ENCODE measurements at regions not wholly inside any gene's neighbourhood (a gene's known extent, or its start where the extent isn't known, plus 50 kb on each side); places are given as distances from the start of the nearest gene placed in this dataset.
A peak's percentile ranks its signal among the peaks of the same experiment; 100 is the strongest.

GRCh38 chr2:19041434-19042041, 316.9 kb downstream of the OSR1 start:
- DNase-seq (no peak), ATAC-seq (no peak)
- no peaks in the 10 kb centered on the region for H3K4me1 ChIP-seq (ENCODE audit: low read depth)
- no peaks in the 10 kb centered on the region for H3K9me3 ChIP-seq
- H3K4me3 ChIP-seq, result no peak overlapping the region
- H3K36me3 ChIP-seq (ENCODE audit: low read depth), result no peaks in the 10 kb centered on the region
- intact Hi-C loops (cut with DNase I, micrococcal nuclease), result no loop called here
- TF ChIP-seq CTCF (IDR thresholded peaks at IDR 0.05), result no peak

GRCh38 chr2:19038071-19039015, 320.1 kb downstream of the OSR1 start:
- no peak for ATAC-seq

GRCh38 chr2:19036091-19036490, 322.3 kb downstream of the OSR1 start:
- Histone ChIP-seq H3K4me3 (no peak overlapping the region), H3K36me3 (ENCODE audit: low read depth) (no peaks in the 10 kb centered on the region), H3K4me1 (ENCODE audit: low read depth) (no peaks in the 10 kb centered on the region), H3K9me3 (no peaks in the 10 kb centered on the region)
- ATAC-seq (no peak), DNase-seq (no peak)
- intact Hi-C loops (cut with DNase I, micrococcal nuclease), result no loop called here
- TF ChIP-seq CTCF (IDR thresholded peaks at IDR 0.05), result no peak

More at GRCh38 chr2:19038071-19039015, 320.1 kb downstream of the OSR1 start:
- intact Hi-C loops (cut with DNase I, micrococcal nuclease), result no loop called here
- DNase-seq, result no peak
- no peaks in the 10 kb centered on the region for H3K9me3 ChIP-seq
- no peaks in the 10 kb centered on the region for H3K4me1 ChIP-seq (ENCODE audit: low read depth)
- no peak overlapping the region for H3K4me3 ChIP-seq
- no peaks in the 10 kb centered on the region for H3K36me3 ChIP-seq (ENCODE audit: low read depth)
- TF ChIP-seq CTCF (IDR thresholded peaks at IDR 0.05), result no peak

DNA sequence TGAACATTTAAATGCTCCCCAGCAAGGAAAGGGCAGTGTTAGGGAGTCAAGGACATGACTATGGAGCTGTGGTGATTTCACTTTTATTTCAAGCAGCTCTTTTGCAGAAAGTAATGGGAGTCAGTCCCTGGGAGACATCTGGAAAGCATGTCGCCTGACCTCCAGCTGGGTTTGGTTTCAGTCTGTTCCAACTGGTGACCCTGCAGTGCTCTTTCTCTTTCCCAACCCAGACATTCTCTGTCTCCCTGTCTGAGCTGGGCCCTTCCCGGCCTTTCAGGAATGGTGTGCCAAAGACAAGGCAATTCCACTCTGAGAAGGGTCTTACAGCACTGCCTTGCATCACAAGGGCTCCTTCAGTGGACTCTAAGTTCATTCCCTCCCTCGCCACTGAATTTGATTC, 323.2 kb downstream of the OSR1 start:
- no peak for DNase-seq
- no peaks in the 10 kb centered on the region for H3K36me3 ChIP-seq (ENCODE audit: low read depth)

DNA sequence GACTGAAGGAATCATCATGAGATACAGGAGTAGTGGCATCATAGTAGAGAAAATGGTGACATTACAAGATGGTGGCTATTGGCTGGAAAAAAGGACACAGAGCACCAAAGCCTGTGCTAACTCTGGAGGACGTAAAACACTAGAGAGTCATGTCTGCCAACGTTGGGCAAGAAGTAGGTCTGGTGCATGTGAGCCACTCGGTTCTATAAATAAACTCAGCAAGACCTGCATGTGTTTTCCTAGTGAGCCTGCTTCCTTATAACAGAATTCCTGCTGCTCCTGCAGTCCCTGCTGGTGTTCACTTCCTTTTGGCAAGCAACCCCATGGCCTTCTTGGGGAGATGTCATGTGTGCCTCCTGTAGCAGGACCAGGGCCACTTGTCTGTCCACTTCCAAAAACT, 325.2 kb downstream of the OSR1 start:
- intact Hi-C loops (cut with DNase I, micrococcal nuclease), result no loop called here
- TF ChIP-seq CTCF (IDR thresholded peaks at IDR 0.05), result no peak

More for the DNA sequence above, 323.2 kb downstream of the OSR1 start:
- Histone ChIP-seq H3K9me3 (no peaks in the 10 kb centered on the region), H3K4me1 (ENCODE audit: low read depth) (no peaks in the 10 kb centered on the region), H3K4me3 (no peak overlapping the region)
- ATAC-seq, result peak; percentile 24
- no peak for TF ChIP-seq CTCF (IDR thresholded peaks at IDR 0.05)
- intact Hi-C loops (cut with DNase I, micrococcal nuclease), result no loop called here

More for the DNA sequence above, 325.2 kb downstream of the OSR1 start:
- DNase-seq (no peak), ATAC-seq (no peak)
- Histone ChIP-seq H3K9me3 (no peaks in the 10 kb centered on the region), H3K4me3 (no peak overlapping the region), H3K4me1 (ENCODE audit: low read depth) (no peaks in the 10 kb centered on the region), H3K36me3 (ENCODE audit: low read depth) (no peaks in the 10 kb centered on the region)
